ENCODE measurements at regions not wholly inside any gene's neighbourhood (a gene's known extent, or its start where the extent isn't known, plus 50 kb on each side); places are given as distances from the start of the nearest gene placed in this dataset.

- TF ChIP-seq CTCF (IDR thresholded peaks at IDR 0.05; ENCODE audit: insufficient read depth, low read depth, low read length, missing control alignments), result no peak
- DNase-seq (ENCODE audit: low read depth), result no peak
- no peak overlapping the region for H3K4me3 ChIP-seq (ENCODE audit: low read depth, low read length)
Measured at GRCh38 chr13:73782450-73783449, 351.5 kb downstream of the KLF12 start.

- no peak overlapping the region for H3K4me3 ChIP-seq (ENCODE audit: low read depth, low read length)
- TF ChIP-seq CTCF (IDR thresholded peaks at IDR 0.05; ENCODE audit: insufficient read depth, low read depth, low read length, missing control alignments), result no peak
- no peak for DNase-seq (ENCODE audit: low read depth)
Measured at GRCh38 chr13:73781384-73781783, 352.8 kb downstream of the KLF12 start.

- H3K4me3 ChIP-seq (ENCODE audit: low read depth, low read length), result no peak overlapping the region
- TF ChIP-seq CTCF (IDR thresholded peaks at IDR 0.05; ENCODE audit: insufficient read depth, low read depth, low read length, missing control alignments), result no peak
- DNase-seq (ENCODE audit: low read depth), result no peak
Measured at GRCh38 chr13:73779881-73780280, 354.3 kb downstream of the KLF12 start.

- DNase-seq (ENCODE audit: low read depth), result no peak
- no peak overlapping the region for H3K4me3 ChIP-seq (ENCODE audit: low read depth, low read length)
- TF ChIP-seq CTCF (IDR thresholded peaks at IDR 0.05; ENCODE audit: insufficient read depth, low read depth, low read length, missing control alignments), result no peak
Measured at GRCh38 chr13:73778242-73778864, 355.9 kb downstream of the KLF12 start.

GRCh38 chr13:73777134-73777533, 357.1 kb downstream of the KLF12 start:
- no peak for DNase-seq (ENCODE audit: low read depth)
- TF ChIP-seq CTCF (IDR thresholded peaks at IDR 0.05; ENCODE audit: insufficient read depth, low read depth, low read length, missing control alignments), result no peak
- no peak overlapping the region for H3K4me3 ChIP-seq (ENCODE audit: low read depth, low read length)

- no peak for DNase-seq (ENCODE audit: low read depth)
- TF ChIP-seq CTCF (IDR thresholded peaks at IDR 0.05; ENCODE audit: insufficient read depth, low read depth, low read length, missing control alignments), result no peak
- no peak overlapping the region for H3K4me3 ChIP-seq (ENCODE audit: low read depth, low read length)
Measured at GRCh38 chr13:73776151-73776785, 357.9 kb downstream of the KLF12 start.

Measured in GM12865 (cell line).